ENCODE measurements at regions not wholly inside any gene's neighbourhood (a gene's known extent, or its start where the extent isn't known, plus 50 kb on each side); places are given as distances from the start of the nearest gene placed in this dataset.

GRCh38 chr1:29640428-29640785 lies 404.1 kb downstream of the PTPRU start:
- TF ChIP-seq POLR2A (IDR thresholded peaks at IDR 0.05; ENCODE audit: low read length) (no peak), GATA1 (IDR thresholded peaks at IDR 0.05; ENCODE audit: low read depth, low read length) (no peak)

Measured in erythroblast (primary cell).